Osteoblast (primary cell): ENCODE measurements at regions not wholly inside any gene's neighbourhood (a gene's known extent, or its start where the extent isn't known, plus 50 kb on each side); places are given as distances from the start of the nearest gene placed in this dataset.

Experiments
- DNase-seq: peaks from one replicate; pipeline ENCODE4 v3.0.0; 2011; ENCODE audit warnings: low spot score, mixed read lengths; ENCODE audit not compliant: insufficient read length; ENCODE audit errors: missing footprints
- H2AFZ ChIP-seq: 2 replicates; pipeline ENCODE4 v1.6.0; 2011; ENCODE audit warnings: mild to moderate bottlenecking, low read length
- H3K27ac ChIP-seq: 2 replicates; pipeline ENCODE4 v1.5.1; 2011; ENCODE audit warnings: mild to moderate bottlenecking, low read depth, low read length, moderate library complexity
- H3K27me3 ChIP-seq: 2 replicates; pipeline ENCODE4 v1.6.0; 2012; ENCODE audit warnings: mild to moderate bottlenecking, control low read depth, inconsistent platforms, low read length, moderate library complexity; ENCODE audit not compliant: insufficient read depth
- H3K36me3 ChIP-seq: 2 replicates; pipeline ENCODE4 v1.5.1; 2011; ENCODE audit warnings: mild to moderate bottlenecking, low read length, control low read depth, moderate library complexity; ENCODE audit not compliant: insufficient read depth
- H3K4me1 ChIP-seq: 2 replicates; pipeline ENCODE4 v1.5.1; 2011; ENCODE audit warnings: mild to moderate bottlenecking, low read length, control low read depth, moderate library complexity; ENCODE audit not compliant: insufficient read depth
- H3K4me2 ChIP-seq: 2 replicates; pipeline ENCODE4 v1.6.0; 2011; ENCODE audit warnings: mild to moderate bottlenecking, low read length; ENCODE audit not compliant: insufficient read depth
- H3K4me3 ChIP-seq: fragments of 200-600 bp; sonication (generic); 3 replicates; pipeline ENCODE4 v1.5.1; 2012; ENCODE audit warnings: mild to moderate bottlenecking, low read length, inconsistent platforms; ENCODE audit not compliant: insufficient read depth
- H3K79me2 ChIP-seq: 2 replicates; pipeline ENCODE4 v1.6.0; 2012; ENCODE audit warnings: mild to moderate bottlenecking, low read length, control low read depth, inconsistent platforms; ENCODE audit not compliant: insufficient read depth
- H3K9me3 ChIP-seq: 2 replicates; pipeline ENCODE4 v1.5.1; 2011; ENCODE audit warnings: low read depth, low read length, control low read depth
- H4K20me1 ChIP-seq: 2 replicates; pipeline ENCODE4 v1.6.0; 2012; ENCODE audit warnings: mild to moderate bottlenecking, low read length, control low read depth; ENCODE audit not compliant: insufficient read depth
- TF ChIP-seq, protein P1 (sequence below): IDR thresholded peaks from 2 replicates; pipeline ENCODE4 v1.5.1; 2011; ENCODE audit warnings: mild to moderate bottlenecking, low read depth, low read length, moderate library complexity; ENCODE audit errors: extremely low read depth

DNA sequence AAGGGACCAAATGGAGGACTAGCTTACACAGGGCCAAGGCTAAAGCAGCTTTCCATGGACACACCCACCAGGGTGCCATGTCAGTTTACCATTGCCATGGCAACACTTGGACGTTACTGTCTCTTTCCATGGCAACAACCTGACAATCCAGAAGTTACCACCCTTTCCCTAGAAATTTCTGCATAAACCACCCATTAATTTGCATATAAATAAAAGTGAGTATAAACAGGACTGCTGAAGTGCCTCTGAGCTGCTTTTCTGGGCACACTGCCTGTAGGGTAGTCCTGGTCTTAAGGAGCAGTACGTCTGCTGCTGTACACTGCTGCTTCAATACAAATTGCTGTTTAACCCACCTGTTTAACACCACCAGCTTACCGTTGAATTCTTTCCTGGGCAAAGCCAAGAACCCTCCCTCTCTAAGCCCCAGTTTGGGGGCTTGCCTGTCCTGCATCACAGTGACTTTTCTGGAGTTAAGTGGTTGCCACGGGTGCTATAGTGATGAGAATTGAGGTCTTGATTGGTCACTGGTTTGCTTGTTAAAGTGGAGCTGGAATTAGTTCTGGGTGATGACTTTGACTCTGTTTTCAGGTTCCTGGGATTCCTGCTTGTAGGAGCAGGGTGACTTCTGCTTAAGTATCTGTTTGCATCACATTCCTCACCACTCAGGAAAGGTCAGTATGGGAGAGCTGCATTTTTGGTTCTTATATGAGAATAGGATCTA, 83.2 kb downstream of the CLDN17 start:
- Histone ChIP-seq H3K4me3 (no peak overlapping the region), H4K20me1 (no peaks in the 10 kb centered on the region), H2AFZ (no peak overlapping the region), H3K4me1 (no peaks in the 10 kb centered on the region), H3K36me3 (no peaks in the 10 kb centered on the region), H3K79me2 (no peaks in the 10 kb centered on the region), H3K27ac (no peak overlapping the region), H3K9me3 (peaks cover 4% of the 10 kb centered on the region), H3K27me3 (no peaks in the 10 kb centered on the region), H3K4me2 (no peak overlapping the region)
- TF ChIP-seq, protein P1, sequence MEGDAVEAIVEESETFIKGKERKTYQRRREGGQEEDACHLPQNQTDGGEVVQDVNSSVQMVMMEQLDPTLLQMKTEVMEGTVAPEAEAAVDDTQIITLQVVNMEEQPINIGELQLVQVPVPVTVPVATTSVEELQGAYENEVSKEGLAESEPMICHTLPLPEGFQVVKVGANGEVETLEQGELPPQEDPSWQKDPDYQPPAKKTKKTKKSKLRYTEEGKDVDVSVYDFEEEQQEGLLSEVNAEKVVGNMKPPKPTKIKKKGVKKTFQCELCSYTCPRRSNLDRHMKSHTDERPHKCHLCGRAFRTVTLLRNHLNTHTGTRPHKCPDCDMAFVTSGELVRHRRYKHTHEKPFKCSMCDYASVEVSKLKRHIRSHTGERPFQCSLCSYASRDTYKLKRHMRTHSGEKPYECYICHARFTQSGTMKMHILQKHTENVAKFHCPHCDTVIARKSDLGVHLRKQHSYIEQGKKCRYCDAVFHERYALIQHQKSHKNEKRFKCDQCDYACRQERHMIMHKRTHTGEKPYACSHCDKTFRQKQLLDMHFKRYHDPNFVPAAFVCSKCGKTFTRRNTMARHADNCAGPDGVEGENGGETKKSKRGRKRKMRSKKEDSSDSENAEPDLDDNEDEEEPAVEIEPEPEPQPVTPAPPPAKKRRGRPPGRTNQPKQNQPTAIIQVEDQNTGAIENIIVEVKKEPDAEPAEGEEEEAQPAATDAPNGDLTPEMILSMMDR: no peak
- DNase-seq: no peak

DNA sequence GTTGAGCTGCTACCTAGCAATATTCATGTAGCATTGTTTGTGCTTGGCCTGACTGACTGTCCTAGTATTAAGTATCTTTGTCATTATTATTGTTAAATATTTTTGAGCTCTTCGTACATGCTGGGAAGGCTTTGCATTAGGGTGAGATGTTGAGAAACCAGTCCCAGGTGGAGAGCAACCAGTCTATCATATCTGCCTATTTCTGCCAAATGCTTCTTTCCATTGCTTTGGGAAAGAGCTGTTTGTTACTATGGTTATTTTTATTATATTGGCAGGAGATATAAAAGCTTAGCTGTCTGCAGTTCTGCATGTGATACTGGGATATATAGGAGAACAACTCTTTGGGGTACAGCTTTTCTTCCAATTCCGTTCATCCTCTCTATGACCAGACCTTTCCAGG, 85.1 kb downstream of the CLDN17 start:
- H4K20me1 ChIP-seq: no peaks in the 10 kb centered on the region
- TF ChIP-seq, protein P1: no peak
- no peaks in the 10 kb centered on the region for H3K36me3 ChIP-seq
- peaks cover 4% of the 10 kb centered on the region for H3K9me3 ChIP-seq
- H3K4me2 ChIP-seq: no peak overlapping the region
- no peak overlapping the region for H3K27ac ChIP-seq
- H3K27me3 ChIP-seq: no peaks in the 10 kb centered on the region
- DNase-seq: no peak
- H3K4me1 ChIP-seq: no peaks in the 10 kb centered on the region
- no peaks in the 10 kb centered on the region for H3K79me2 ChIP-seq
- no peak overlapping the region for H3K4me3 ChIP-seq
- H2AFZ ChIP-seq: no peak overlapping the region

DNA sequence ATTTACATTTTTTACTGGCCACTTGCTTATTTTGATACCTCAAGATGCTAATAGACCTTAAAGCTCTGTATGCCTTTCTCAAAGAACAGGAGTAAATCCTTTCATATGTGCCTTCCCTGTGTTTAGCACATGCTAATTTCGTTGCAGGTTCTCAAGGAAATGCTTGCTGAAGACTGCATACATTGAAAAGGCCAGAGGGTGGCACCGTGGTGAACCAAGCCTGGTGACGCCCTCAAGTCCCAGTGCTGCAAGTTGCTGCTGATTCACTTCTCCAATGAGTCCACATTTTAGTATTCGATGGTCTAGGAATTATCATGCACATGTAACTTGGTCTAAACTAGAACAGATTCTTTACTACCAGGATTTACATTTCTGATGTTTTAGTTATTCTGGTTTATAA, 94.1 kb downstream of the CLDN17 start:
- Histone ChIP-seq H3K4me3 (no peak overlapping the region), H3K36me3 (no peaks in the 10 kb centered on the region), H3K27ac (no peak overlapping the region), H3K4me2 (no peak overlapping the region), H3K79me2 (no peaks in the 10 kb centered on the region), H3K27me3 (no peaks in the 10 kb centered on the region), H3K9me3 (peaks cover 2% of the 10 kb centered on the region), H3K4me1 (no peaks in the 10 kb centered on the region), H4K20me1 (no peaks in the 10 kb centered on the region), H2AFZ (no peak overlapping the region)
- TF ChIP-seq, protein P1: peak; percentile 13
- no peak for DNase-seq

DNA sequence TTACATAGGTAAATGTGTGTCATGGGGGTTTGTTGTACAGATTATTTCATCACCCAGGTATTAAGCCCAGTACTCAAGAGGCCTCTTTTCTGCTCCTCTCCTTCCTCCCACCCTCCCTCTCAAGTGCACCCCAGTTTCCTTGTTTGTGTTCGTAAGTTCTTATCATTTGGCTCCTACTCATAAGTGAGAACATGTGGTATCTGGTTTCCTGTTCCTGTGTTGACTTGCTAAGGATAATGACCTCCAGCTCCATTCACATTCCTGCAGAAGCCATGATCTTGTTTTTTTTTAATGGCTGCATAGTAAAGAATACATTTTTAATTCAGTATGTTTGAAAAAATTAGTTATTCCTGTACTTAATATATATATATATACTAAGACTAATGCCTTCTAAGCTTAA, 107.7 kb downstream of the CLDN17 start:
- no peak for DNase-seq
- no peak overlapping the region for H3K27ac ChIP-seq
- TF ChIP-seq, protein P1: no peak

More for the DNA sequence above, 107.7 kb downstream of the CLDN17 start:
- Histone ChIP-seq H3K4me2 (no peak overlapping the region), H3K4me3 (no peak overlapping the region), H4K20me1 (no peaks in the 10 kb centered on the region), H3K27me3 (no peaks in the 10 kb centered on the region), H3K36me3 (no peaks in the 10 kb centered on the region), H2AFZ (no peak overlapping the region), H3K9me3 (no peaks in the 10 kb centered on the region), H3K79me2 (no peaks in the 10 kb centered on the region), H3K4me1 (no peaks in the 10 kb centered on the region)
